Ovary (tissue), 3 donors: ENCODE measurements at regions not wholly inside any gene's neighbourhood (a gene's known extent, or its start where the extent isn't known, plus 50 kb on each side); places are given as distances from the start of the nearest gene placed in this dataset.

Experiments used
- CTCF ChIP-seq, 3 donors: fragments of 450-650 bp in 2 of 3; fragments of 200-600 bp in 1 of 3; IDR thresholded peaks; one replicate each; pipeline versions ENCODE4 v1.5.1 to v1.8.0; 2016 to 2022; ENCODE audit warnings: antibody characterized with exemption in 3 of 3, mild to moderate bottlenecking in 1 of 3
- EP300 ChIP-seq: sonication (generic); formaldehyde crosslinking; IDR thresholded peaks from one replicate; pipeline ENCODE4 v1.6.1; 2017; ENCODE audit warnings: antibody characterized with exemption
- POLR2A ChIP-seq: fragments of 450-650 bp; IDR thresholded peaks from one replicate; pipeline ENCODE4 v1.6.1; 2017; ENCODE audit warnings: antibody characterized with exemption, mild to moderate bottlenecking, moderate library complexity
- donor health status: DM: no; HTN: no; CAD: no.

GRCh38 chr5:100676817-100677631 is 141.8 kb downstream of the FAM174A start:
- no peak for TF ChIP-seq CTCF (IDR thresholded peaks at IDR 0.05)
- no peak for TF ChIP-seq POLR2A
- TF ChIP-seq EP300, result no peak
